ENCODE measurements at regions not wholly inside any gene's neighbourhood (a gene's known extent, or its start where the extent isn't known, plus 50 kb on each side); places are given as distances from the start of the nearest gene placed in this dataset.

DNA sequence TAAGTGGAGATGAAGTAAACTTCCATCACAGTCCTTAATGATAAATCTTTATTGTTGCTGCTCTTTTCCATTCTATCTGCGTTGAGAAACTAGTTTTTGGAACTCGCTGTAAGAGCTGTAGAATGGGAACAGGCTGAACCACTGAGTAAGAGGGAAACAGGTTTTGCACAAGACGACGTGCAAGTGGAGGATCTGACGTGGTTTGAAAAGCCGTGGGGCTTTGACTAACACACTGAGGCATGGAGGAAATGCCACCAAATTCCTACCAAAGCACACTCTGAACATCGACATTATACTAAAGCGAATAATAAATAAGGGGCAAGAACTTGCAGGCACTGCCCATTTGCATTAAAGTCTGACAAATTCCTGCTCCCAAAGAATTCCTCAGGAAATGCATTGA lies 160.6 kb downstream of the KLF6 start:
- DNase-seq (ENCODE audit: low spot score): peak; percentile 17

DNA sequence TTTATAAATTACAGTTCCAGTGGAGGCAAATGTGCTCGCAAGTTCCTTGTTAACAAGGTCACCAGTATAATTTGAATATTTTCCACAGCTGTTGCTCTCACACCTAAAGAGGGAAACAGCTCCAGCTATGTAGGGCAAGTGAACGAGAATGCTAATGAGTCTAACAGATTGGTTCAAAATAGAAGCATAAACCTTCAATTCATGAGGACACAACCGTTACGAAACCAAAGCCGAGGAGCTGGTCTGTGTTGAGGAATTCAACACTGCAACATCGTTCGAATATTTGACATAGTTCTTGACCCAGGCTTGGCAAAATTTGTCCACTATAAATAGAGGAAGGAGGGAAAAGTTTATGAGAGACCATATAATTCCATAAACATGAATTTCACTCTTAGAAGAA lies 161.3 kb downstream of the KLF6 start:
- peak; percentile 73 for DNase-seq (ENCODE audit: low spot score)

DNA sequence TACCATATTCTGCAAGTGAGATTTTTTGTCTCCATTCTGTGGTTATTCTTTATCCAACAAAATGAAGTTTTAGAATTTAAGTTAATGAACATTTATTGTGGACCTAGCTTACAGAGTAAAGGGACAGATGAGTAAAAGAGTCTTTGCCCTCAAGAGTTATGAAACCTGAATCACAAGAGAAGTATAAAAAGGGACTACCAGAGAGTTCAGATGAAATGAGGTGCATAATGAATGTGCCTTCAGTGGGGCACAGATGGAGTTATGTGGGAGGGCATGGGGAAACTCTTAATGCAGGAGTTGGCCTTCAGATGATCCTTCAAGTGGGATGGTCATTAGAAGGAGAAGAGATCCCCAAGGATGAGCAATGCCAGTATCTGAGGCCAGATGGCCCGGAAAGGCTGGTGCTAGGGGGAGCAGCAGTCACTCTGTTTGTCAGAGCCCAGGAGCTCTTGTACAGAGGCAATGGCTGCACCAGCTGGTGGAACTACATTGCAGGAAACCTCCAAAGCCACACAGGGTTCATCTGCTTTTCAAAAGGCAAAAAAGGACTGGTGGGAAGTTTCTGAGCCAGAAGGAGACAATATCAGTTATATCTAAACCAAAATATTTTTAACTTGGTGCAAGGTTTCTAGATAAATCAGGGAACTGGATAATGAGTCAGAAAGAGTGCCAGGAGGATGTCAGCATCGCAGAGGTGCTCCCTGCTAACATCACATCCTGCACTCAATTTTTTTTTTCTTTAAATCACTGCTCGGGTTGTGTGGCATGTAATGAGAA lies 162.0 kb downstream of the KLF6 start:
- peak; percentile 11 for DNase-seq (ENCODE audit: low spot score)

DNA sequence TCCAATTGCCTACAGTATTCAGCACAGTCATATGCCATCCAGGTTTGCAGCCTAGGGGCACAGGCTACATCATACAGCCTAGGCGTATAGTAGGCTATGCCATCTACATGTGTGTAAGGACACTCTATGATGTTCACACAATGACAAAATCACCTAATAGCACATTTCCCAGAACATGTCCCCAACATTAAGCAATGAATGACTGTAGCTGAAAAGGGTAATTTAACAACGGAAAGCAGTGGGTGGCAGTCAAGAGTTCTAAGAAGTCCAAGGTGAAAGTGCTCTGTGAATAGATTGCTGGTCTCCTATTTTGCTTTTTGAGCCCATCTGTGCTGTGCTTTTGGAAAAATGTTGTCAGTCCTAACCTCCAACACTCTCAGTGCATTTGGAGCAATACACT lies 162.6 kb downstream of the KLF6 start:
- no peak for DNase-seq (ENCODE audit: low spot score)

DNA sequence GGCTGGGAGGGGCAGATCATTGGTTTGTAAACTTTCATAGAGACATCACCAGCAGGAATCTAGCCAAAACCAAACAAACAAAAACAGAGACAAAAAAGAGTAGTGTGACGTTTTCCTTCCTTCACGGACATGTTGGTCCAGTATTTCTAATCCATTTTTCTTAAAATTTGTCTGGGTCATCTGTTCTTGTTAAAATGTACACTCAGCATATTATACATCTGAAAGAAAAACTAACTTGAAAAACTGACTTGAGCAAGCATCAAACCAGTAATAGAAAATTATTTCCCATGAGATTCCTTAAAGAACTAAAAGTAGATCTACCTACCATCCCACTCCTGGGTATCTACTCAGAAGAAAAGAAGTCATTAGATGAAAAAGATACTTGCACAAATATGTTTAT lies 164.2 kb downstream of the KLF6 start:
- no peak for DNase-seq (ENCODE audit: low spot score)

DNA sequence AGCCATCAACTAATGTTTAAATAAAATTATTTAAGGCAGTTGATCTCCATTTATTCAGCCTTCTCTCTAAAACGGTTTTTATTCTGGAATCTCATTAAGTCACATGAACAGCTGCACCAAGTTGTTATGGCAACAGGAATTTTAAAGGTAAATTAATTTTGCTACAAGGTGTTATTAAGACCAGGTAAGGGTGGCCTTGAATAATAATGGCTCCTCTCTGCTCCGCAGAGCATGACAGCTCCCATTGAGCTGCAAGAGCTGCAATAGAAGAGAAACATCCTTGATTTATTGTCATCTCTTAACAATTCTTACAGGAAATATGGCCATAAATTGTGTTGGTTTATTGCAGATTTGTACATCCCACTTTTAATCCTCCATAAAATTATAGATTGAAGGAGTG lies 165.8 kb downstream of the KLF6 start:
- no peak for DNase-seq (ENCODE audit: low spot score)

DNA sequence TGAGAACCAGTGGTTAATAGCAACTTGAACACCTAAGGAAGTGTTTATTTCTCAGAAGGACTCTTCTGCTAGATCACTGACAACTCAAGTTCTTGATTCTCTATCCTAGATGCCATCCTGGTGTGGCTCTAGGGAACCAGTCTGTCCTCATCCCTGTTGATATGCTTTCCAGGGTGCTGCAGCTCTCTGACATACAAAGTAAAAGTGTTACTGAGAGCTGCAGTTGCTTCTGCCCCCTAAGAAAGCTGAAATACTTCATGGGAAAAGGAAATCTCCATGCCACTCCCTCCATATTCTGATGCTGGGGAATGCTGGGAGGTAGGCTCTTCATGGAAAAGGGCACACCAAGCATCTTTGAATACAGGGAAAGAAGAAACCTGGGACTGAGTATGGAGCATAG lies 168.1 kb downstream of the KLF6 start:
- DNase-seq (ENCODE audit: low spot score): no peak

DNA sequence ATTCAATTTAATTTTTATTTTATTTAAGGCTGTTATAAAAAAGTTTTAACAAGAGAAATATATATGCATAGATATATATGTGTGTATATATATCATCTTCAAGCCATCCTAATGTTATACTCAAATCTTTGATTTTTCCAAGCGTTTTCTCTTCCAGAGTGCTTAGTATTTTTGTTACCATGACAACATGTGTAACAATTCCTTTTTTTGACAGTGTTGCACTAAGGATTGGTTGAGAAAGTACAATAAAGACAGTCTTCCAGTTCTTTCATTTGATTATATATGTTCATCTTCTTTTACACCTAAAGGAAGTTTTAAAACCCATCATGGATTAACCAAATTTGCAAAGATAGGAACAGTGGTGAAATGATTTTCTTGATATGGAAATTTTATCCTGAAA lies 171.7 kb downstream of the KLF6 start:
- no peak for DNase-seq (ENCODE audit: low spot score)

DNA sequence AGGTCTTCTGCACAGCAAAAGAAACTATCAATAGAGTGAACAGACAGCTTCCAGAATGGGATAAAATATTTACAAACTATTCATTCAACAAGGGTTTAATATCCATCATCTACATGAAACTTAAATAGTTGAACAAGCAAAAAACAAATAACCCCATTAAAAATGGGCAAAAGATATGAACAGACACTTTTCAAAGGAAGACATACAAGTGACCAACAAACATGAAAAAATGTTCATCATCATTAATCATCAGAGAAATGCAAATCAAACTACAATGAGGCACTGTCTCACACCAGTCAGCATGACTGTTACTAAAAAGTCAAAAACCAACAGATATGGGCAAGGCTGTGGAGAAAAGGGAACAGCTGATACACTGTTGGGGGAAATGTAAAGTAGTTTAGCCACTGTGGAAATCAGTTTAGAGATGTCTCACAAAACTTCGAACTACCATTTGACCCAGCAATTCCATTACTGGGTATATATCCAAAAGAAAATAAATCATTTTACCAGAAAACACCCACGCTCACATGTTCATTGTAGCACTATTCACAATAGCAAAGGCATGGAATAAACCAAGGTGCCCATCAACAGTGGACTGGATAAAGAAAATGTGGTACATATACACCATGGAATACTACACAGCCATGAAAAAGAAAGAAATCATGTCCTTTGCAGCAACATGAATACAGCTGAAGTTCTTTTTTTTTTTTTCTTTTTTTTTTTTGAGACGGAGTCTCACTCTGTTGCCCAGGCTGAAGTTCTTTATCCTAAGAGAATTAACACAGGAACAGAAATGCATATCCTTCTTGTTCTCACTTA lies 172.6 kb downstream of the KLF6 start:
- no peak for DNase-seq (ENCODE audit: low spot score)

DNA sequence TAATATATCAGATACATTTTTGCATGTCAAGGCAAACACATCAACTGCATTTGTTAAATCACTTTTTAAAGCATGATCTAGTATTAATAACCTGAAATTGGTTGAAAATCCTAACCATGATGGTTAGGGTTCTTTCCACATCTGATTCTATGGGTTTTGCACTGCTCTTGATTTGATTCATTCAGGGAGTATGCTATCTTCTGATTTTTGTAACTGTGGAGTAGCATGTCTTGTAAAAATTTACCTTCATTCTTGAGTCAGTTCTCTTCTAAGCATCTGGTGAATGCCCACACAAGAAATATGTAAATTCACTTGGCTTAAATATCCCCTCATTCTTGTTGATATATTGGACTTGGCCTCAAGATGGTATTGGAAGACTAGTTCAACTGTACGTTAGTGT lies 178.7 kb downstream of the KLF6 start:
- DNase-seq (ENCODE audit: low spot score): no peak

DNA sequence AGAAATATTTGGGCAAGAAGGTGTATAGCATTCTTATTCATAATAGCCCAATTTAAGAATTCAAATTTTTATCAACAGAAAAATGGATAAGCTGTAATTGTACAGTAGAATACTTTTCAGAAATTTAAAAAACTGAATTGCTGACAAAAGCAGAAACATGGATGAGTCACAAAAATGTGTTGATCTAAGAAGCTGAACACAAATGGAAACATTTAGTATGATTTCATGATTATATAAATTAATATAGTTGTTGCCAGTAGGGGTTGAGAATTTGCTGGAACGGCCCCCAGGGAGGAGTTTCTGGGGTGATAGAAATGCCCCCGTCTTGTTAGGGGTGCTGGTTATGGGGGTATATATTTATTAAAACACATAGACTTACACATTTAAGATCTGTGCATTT lies 179.1 kb downstream of the KLF6 start:
- DNase-seq (ENCODE audit: low spot score): no peak

DNA sequence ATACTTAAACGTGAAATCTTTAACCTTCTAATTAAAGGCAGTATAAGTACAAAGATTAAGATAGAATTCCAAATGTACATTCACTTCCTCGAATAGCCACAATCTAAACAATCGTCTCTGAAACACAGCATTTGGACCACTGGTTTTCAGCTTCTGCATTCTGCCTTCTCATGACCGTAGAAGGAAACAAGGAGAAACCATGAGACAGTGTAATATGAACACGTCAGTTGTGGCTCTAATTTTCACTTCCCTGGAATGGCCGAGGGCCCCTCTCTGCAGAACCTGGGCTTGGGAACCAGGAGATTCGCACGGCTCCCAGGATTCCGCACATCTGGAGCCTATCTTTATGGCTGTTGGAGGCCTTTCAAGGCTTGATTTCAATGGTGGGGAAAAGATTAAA lies 189.3 kb downstream of the KLF6 start:
- DNase-seq (ENCODE audit: low spot score): no peak

DNA sequence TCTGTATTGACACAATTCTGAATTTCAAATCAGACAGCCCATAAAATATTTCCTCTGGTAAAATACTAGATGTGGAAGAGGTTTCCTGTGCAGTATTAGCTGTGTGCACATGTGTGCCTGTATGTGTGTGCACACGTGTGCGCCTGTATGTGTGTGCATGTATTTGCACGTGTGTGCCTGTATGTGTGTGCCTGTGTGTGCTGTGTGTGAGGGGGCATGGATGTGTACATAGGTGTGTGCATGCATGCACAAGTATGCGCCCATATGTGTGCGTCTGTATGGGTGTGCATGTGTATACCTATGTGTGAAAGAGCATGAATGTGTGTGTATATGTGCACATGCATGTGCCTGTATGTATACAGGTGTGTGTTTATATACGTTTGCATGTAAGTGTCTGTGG lies 191.4 kb downstream of the KLF6 start:
- no peak for DNase-seq (ENCODE audit: low spot score)

DNA sequence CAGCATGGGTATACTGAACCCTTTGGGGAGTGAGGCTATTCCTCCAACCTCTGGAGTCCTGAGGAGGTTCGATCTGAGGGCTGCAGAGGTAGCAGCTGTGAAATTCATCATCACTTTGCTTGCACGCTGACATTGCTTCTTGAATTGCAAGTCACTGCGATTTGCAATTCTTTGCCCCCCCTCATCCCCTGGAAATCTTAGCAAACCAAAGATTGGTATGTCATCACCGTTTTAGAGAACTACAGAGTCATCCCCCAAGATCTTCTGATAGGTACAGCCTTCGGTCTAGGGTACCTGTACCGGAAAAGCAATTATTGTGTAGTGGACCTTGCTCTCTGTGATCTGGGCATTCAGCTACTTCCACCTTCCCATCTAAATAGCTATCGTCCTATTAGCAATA lies 192.6 kb downstream of the KLF6 start:
- DNase-seq (ENCODE audit: low spot score): no peak

DNA sequence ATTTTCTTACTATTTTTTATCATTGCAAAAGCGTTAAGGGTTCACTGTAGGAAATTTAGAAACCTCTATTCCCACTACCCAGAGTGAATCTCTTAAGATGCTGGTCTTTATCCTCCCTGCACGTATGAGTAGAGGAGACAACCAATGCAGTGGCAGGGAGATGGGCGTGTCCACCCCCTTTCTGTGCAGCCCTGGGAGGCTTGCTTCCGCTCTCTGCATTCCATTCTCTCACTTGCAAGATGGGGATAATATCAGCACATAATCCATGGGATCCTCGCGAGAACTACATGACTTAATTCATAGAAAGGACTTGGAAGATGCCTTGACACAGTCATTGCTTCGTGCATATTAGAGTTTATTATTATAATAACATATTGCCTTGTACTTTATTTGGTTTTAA lies 196.2 kb downstream of the KLF6 start:
- DNase-seq (ENCODE audit: low spot score): no peak

DNA sequence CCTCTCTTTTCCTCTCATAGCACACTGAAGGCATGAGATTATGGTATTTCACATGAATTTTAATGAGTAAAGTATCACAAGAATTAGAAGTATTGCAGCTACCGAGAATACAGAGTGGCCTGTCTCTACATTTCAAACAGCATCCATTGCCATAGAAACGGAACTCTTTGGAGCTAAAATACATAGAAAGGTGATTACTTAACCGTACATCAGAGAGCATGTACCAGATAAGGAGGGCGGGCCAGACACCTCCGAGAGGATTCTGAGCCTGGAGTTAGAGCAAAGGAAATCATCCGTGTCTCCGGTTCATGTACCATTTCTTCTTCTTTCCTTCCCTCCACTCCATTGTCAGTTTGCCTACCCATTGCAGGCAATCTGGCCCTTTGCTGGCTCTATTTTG lies 196.7 kb downstream of the KLF6 start:
- no peak for DNase-seq (ENCODE audit: low spot score)

DNA sequence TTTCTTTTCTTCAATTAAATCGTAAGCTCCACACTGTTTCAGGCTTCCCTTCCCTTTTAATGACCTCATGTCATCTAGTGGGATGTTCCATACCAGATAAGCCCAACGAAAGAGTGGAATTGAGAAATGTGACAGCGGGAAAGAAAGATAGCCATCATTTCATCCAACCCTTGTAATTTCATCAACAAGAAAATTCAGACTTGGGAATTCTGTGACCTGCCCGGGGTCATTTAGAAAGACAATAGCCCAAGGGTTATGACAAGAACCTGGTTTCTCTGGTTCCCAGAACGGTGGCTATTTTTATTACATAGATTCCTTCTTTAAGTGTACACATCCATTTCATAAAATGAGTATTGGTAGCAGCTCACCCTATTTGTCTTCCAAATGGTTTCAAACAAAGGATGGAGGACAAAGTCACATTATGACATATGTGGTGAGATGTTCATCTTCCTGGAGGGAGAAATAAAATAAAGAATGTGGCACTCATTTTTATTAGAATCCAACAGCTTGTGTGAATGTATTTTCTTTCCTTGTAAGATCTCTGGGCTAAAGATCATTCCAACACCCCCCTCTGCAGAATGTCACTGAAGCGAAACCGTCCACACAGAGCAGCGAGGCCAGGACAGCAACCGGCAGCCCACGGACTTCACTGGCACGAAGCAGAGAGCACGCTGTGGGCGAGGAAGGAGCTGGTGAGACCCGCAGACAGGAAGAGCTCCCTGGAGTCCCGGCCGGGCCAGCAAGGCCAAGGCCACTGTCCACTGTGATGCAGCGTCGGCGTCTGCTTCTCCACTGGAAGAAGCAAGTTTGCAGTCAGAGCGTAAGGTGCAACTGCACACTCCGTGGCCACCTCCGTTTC lies 199.9 kb downstream of the KLF6 start:
- no peak for DNase-seq (ENCODE audit: low spot score)

DNA sequence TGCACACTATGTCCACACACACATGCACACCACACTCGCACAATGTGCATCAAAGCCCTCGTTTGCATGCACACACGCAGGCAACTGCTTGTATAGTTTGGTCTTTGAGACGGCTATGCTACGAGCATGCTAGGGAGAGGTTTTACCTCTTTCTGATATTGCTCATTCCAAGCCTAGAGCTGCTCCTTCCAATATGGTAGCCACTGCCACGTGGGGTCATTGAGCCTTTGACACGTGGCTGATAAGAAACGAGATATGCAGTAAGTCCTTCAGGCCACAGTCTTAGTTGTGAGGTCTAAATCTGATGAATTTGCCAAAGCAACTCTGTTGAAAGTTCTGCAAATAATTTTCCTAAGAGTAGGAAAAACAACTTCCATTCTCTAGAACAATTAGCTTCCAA lies 204.4 kb downstream of the KLF6 start:
- DNase-seq (ENCODE audit: low spot score): no peak

DNA sequence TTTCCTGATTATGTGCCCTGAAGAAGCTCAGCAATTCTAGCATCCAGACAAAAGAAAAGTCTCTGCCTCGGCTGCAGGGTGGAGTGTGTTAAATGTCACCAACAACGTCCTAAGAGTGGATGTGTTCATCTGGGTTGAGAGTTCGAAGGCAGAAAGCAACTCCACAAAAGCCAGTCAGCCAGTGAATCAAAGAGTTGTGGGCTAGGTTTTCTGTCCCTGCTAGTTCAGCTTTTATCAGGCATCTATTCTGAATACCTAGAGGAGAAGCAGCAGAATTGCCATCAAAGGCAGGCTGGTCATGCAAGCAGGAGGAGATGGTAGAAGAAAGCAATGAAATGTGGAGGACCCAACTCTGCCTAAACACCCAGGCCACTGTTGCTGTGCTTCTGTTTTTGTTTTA lies 205.2 kb downstream of the KLF6 start:
- DNase-seq (ENCODE audit: low spot score): no peak

DNA sequence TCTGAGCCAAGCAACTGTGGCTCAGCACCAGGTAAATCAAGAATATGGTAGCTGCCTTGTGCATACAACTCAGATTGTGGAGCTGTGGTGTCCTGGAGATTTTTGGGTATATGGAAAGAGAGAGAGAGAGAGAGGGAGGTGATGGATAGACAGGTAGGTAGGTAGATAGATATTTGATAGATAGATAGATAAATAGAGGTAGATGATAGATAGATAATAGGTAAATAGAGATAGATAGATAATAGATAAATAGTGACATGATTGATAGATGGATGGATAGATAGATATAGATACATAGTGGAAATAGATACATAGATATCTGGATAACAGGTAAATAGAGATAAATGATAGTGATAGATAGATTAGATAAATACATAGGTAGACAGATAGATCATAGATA lies 206.3 kb downstream of the KLF6 start:
- no peak for DNase-seq (ENCODE audit: low spot score)

DNA sequence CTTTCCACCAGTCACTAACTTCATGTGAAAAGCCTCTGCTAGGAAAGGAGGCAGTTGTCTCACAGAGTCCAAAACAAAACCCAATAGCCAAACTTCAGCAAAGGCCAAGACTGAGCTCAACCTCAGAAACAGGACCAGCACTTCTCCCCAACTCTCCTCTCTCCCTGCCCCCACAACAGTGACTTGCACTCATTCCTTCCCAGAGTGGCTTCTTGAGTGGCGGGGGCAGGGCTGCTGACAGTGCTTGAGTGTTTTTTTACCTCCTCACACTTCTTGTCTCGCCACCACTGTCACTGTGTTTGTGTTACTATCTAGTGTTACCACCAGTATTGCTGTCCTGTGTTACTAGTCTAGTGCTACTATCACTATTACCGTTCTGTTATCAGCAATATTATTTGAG lies 206.8 kb downstream of the KLF6 start:
- DNase-seq (ENCODE audit: low spot score): no peak

DNA sequence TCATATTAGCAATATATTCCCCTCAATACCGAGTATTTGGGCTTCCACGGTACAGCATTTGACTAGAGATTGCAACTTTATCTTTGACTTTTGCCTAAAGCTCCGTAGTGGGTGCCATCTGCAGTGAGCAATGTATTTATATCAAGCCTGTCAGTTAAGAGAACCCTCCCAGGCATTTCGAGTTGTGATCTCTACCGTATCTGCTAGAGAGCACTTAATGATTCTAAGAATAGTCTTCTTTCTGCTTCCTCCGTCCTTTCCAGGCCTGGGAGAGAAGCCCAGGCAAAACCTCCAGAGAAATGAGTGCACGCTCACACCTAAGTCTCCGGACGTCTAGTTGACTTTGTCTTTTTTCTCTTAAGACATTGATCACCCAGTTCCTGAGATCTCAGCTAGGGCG lies 210.6 kb downstream of the KLF6 start:
- no peak for DNase-seq (ENCODE audit: low spot score)

DNA sequence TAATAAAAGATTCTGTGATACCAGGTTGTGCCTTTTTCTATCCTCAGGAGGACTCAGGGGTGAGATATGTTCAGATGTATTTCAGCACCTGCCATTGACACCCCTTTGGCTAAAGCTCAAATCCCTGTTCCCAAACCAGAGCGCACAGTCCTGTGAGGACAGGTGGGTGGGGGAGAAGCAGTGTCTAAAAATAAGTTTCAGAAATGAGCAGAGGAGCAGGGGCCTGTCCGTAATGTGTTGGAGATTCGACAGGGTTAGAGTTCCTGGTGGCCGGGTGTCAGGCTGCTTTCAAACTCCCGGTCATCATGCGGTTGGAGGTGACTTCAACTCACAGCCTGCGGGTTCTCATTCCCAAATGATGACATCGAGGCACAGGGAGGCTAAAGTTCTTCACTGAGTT lies 211.5 kb downstream of the KLF6 start:
- DNase-seq (ENCODE audit: low spot score): no peak

All from AG08396 (cell line).